SK-N-SH (cell line): ENCODE measurements at regions not wholly inside any gene's neighbourhood (a gene's known extent, or its start where the extent isn't known, plus 50 kb on each side); places are given as distances from the start of the nearest gene placed in this dataset.

Experiments used
- CTCF ChIA-PET: fragments of 300-600, 350-600 bp; formaldehyde crosslinking; extraction: SDS; loops from one replicate; lab custom pipeline; 2021; lab: Yijun Ruan, JAX
- POLR2A ChIA-PET: fragments of 350-600 bp; sonication (Branson Sonifier 250); formaldehyde crosslinking; extraction: SDS; loops from one replicate; lab custom pipeline; 2020; ENCODE audit warnings: antibody characterized with exemption, inconsistent platforms; lab: Yijun Ruan, JAX
- DNase-seq: peaks from one replicate; pipeline ENCODE4 v3.0.0; 2012
- H2AFZ ChIP-seq: fragments of 200-600 bp; sonication (generic); 2 replicates; pipeline ENCODE4 v1.8.1; 2016; ENCODE audit warnings: antibody characterized with exemption, mild to moderate bottlenecking, low read depth
- H3F3A ChIP-seq: fragments of 200-600 bp; sonication (generic); replicated peaks from 2 replicates; pipeline ENCODE3; 2016; ENCODE audit warnings: antibody characterized with exemption, mild to moderate bottlenecking; ENCODE audit not compliant: insufficient read depth
- H3K27ac ChIP-seq, 2 experiments: fragments of 200-500 bp in 1 of 2; fragments of 200-600 bp in 1 of 2; sonication (Bioruptor generic) in 1 of 2; sonication (generic), shearing (Covaris generic) in 1 of 2; 2 replicates each; pipeline versions ENCODE4 v1.5.1 to v1.6.1; 2014 to 2016; ENCODE audit warnings: low read depth in 2 of 2, inconsistent platforms in 1 of 2, low read length in 1 of 2, mild to moderate bottlenecking in 1 of 2, mixed read lengths in 1 of 2
- H3K27me3 ChIP-seq: fragments of 200-600 bp; sonication (generic), shearing (Covaris generic); 2 replicates; pipeline ENCODE4 v1.6.1; 2016; ENCODE audit warnings: mixed run types; ENCODE audit not compliant: insufficient read depth
- H3K36me3 ChIP-seq, 2 experiments: fragments of 200-500 bp in 1 of 2; fragments of 200-600 bp in 1 of 2; sonication (Bioruptor generic) in 1 of 2; sonication (generic) in 1 of 2; replicated peaks in 1 of 2; 2 replicates each; pipeline versions ENCODE3 to v1.5.1; 2014 to 2016; ENCODE audit warnings: low read length in 1 of 2, mild to moderate bottlenecking in 1 of 2; ENCODE audit not compliant: insufficient read depth in 2 of 2, control insufficient read depth in 1 of 2
- H3K4me1 ChIP-seq, 2 experiments: fragments of 200-500 bp in 1 of 2; fragments of 200-600 bp in 1 of 2; sonication (Bioruptor generic) in 1 of 2; sonication (generic), shearing (Covaris generic) in 1 of 2; 2 replicates each; pipeline versions ENCODE4 v1.5.1 to v1.6.1; 2014 to 2016; ENCODE audit warnings: low read depth in 1 of 2, low read length in 1 of 2, mixed run types in 1 of 2; ENCODE audit not compliant: insufficient read depth in 2 of 2, control insufficient read depth in 1 of 2
- H3K4me2 ChIP-seq: fragments of 200-600 bp; sonication (generic), shearing (Covaris generic); 2 replicates; pipeline ENCODE4 v1.6.1; 2017; ENCODE audit warnings: mixed run types
- H3K4me3 ChIP-seq, 2 experiments: fragments of 200-500 bp in 1 of 2; fragments of 200-600 bp in 1 of 2; sonication (Bioruptor generic) in 1 of 2; sonication (generic), shearing (Covaris generic) in 1 of 2; 2 replicates each; pipeline versions ENCODE4 v1.5.1 to v1.8.1; 2014 to 2016; ENCODE audit warnings: low read depth in 2 of 2, inconsistent platforms in 1 of 2, low read length in 1 of 2, mild to moderate bottlenecking in 1 of 2, mixed read lengths in 1 of 2, moderate library complexity in 1 of 2
- H3K79me2 ChIP-seq: fragments of 200-600 bp; sonication (generic); 2 replicates; pipeline ENCODE4 v1.8.1; 2017; ENCODE audit warnings: mild to moderate bottlenecking; ENCODE audit not compliant: insufficient read depth
- H3K9ac ChIP-seq: fragments of 200-600 bp; sonication (generic); 2 replicates; pipeline ENCODE4 v1.6.1; 2017; ENCODE audit warnings: mixed run types
- H3K9me2 ChIP-seq: fragments of 200-600 bp; sonication (generic); 2 replicates; pipeline ENCODE4 v1.6.1; 2017; ENCODE audit warnings: mixed run types
- H3K9me3 ChIP-seq: fragments of 200-600 bp; sonication (generic); 2 replicates; pipeline ENCODE4 v1.6.1; 2017; ENCODE audit warnings: mixed run types, mild to moderate bottlenecking, moderate library complexity
- H4K20me1 ChIP-seq: fragments of 200-600 bp; sonication (generic); 2 replicates; pipeline ENCODE4 v1.6.1; 2017; ENCODE audit warnings: mild to moderate bottlenecking, mixed run types; ENCODE audit not compliant: insufficient read depth
- CHD2 ChIP-seq: fragments of 150-350 bp; IDR thresholded peaks from 2 replicates; pipeline ENCODE4 v1.6.1; 2018; ENCODE audit warnings: low read length; ENCODE audit not compliant: partially characterized antibody
- EP300 ChIP-seq, 2 experiments: IDR thresholded peaks; 2 replicates each; pipeline versions ENCODE4 v1.4.0 to v1.6.1; 2012; ENCODE audit warnings: borderline replicate concordance in 1 of 2, low read depth in 1 of 2, low read length in 1 of 2
- FOXM1 ChIP-seq: IDR thresholded peaks from 2 replicates; pipeline ENCODE4 v1.4.0; 2012; ENCODE audit warnings: low read depth, mild to moderate bottlenecking
- MEF2A ChIP-seq: IDR thresholded peaks from 2 replicates; pipeline ENCODE4 v1.4.0; 2012; ENCODE audit warnings: low read depth, borderline replicate concordance
- NRF1 ChIP-seq: IDR thresholded peaks from 2 replicates; pipeline ENCODE4 v1.6.1; 2012; ENCODE audit warnings: low read depth, mild to moderate bottlenecking, low read length
- PBX3 ChIP-seq: IDR thresholded peaks from 2 replicates; pipeline ENCODE4; 2012
- RXRA ChIP-seq: IDR thresholded peaks from 2 replicates; pipeline ENCODE4 v1.4.0; 2012; ENCODE audit warnings: low read depth, mild to moderate bottlenecking, borderline replicate concordance
- USF1 ChIP-seq: IDR thresholded peaks from 2 replicates; pipeline ENCODE4 v1.4.0; 2012; ENCODE audit warnings: low read depth, borderline replicate concordance
- USF2 ChIP-seq: fragments of 150-350 bp; IDR thresholded peaks from 2 replicates; pipeline ENCODE4 v1.6.1; 2017; ENCODE audit warnings: antibody characterized with exemption, low read length, low read depth, borderline replicate concordance
- WGBS: methylation state at CpG from one replicate; pipeline ENCODE4 v1.1.6; 2017; ENCODE audit warnings: low lambda C conversion rate; 5-methylcytosine and 5-hydroxymethylcytosine counted together

GRCh38 chr12:33267641-33268040 is 172.0 kb downstream of the SYT10 start:
- Histone ChIP-seq H3K27ac (no peak overlapping the region), H3K27me3 (no peaks in the 10 kb centered on the region), H3K9me3 (no peaks in the 10 kb centered on the region), H3K4me3 (no peak overlapping the region), H3K36me3 (no peaks in the 10 kb centered on the region), H3K9me2 (no peaks in the 10 kb centered on the region), H4K20me1 (no peaks in the 10 kb centered on the region), H3K4me2 (no peak overlapping the region), H3K4me1 (no peaks in the 10 kb centered on the region), H3F3A (no peaks in the 10 kb centered on the region), H3K9ac (no peak overlapping the region), H2AFZ (no peak overlapping the region), H3K79me2 (no peaks in the 10 kb centered on the region)
- TF ChIP-seq EP300 (IDR thresholded peaks at IDR 0.05; ENCODE audit: borderline replicate concordance in 1 of 2, low read depth in 1 of 2, low read length in 1 of 2) (no peak), PBX3 (no peak), FOXM1 (no peak), USF2 (no peak), MEF2A (no peak), USF1 (no peak)
- DNase-seq, result no peak
- POLR2A ChIA-PET, result no interaction called here
- CTCF ChIA-PET, result no interaction called here

GRCh38 chr12:33265900-33266299 is 173.7 kb downstream of the SYT10 start:
- Histone ChIP-seq H2AFZ (no peak overlapping the region), H3F3A (no peaks in the 10 kb centered on the region), H3K27ac (no peak overlapping the region), H4K20me1 (no peaks in the 10 kb centered on the region), H3K4me1 (no peaks in the 10 kb centered on the region), H3K4me2 (no peak overlapping the region), H3K36me3 (no peaks in the 10 kb centered on the region), H3K4me3 (no peak overlapping the region), H3K79me2 (no peaks in the 10 kb centered on the region), H3K9me2 (no peaks in the 10 kb centered on the region), H3K9me3 (no peaks in the 10 kb centered on the region), H3K27me3 (no peaks in the 10 kb centered on the region), H3K9ac (no peak overlapping the region)
- no peak for DNase-seq
- POLR2A ChIA-PET, result no interaction called here
- CTCF ChIA-PET, result interaction anchor here (0.7 kb wide), 1 partner anchor 411 kb away, joined by 4 read pairs; no protein-coding TSS in a partner anchor
- no peak for TF ChIP-seq CHD2
- no peak for TF ChIP-seq NRF1
- TF ChIP-seq RXRA, result no peak
- TF ChIP-seq, all 33 proteins: peak for 0
- WGBS, result 5% methylated on average over 2 of the region's 2 CpGs
